Astrocyte (in vitro differentiated cells and primary cell): ENCODE measurements at regions not wholly inside any gene's neighbourhood (a gene's known extent, or its start where the extent isn't known, plus 50 kb on each side); places are given as distances from the start of the nearest gene placed in this dataset.

ENCODE experiments used
- CTCF ChIP-seq: IDR thresholded peaks from 2 replicates; pipeline ENCODE4 v1.5.1; 2011; ENCODE audit warnings: low read depth, mild to moderate bottlenecking, inconsistent platforms, low read length, moderate library complexity; ENCODE audit not compliant: insufficient read depth
- EZH2 ChIP-seq: IDR thresholded peaks from 2 replicates; pipeline ENCODE4 v1.6.1; 2012; ENCODE audit warnings: mild to moderate bottlenecking, low read length, inconsistent platforms; ENCODE audit not compliant: insufficient read depth

GRCh38 chr9:13621872-13622564 is 342.5 kb upstream of the MPDZ start:
- no peak for TF ChIP-seq CTCF
- no peak for TF ChIP-seq EZH2
